ENCODE measurements at regions not wholly inside any gene's neighbourhood (a gene's known extent, or its start where the extent isn't known, plus 50 kb on each side); places are given as distances from the start of the nearest gene placed in this dataset.

DNA sequence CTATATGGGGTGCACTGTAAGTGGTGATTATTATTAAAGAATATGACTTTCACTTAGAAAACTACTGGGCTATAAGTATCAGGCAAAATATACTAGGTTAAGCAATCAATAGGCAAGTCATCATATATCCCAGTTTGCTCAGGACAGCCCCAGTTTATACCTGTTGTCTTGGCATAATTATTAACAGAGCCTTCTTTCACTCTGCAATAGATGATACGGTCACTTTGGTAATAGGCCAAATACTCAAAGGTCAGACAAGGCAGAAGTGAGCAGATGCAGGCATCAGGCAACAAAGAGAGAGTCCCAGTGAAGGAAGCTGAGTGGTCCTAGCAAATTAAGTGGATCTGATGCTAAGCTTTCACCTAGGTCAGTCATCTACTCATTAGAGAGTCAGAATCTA is 599.9 kb downstream of the LMO4 start:
- TF ChIP-seq, protein P1, sequence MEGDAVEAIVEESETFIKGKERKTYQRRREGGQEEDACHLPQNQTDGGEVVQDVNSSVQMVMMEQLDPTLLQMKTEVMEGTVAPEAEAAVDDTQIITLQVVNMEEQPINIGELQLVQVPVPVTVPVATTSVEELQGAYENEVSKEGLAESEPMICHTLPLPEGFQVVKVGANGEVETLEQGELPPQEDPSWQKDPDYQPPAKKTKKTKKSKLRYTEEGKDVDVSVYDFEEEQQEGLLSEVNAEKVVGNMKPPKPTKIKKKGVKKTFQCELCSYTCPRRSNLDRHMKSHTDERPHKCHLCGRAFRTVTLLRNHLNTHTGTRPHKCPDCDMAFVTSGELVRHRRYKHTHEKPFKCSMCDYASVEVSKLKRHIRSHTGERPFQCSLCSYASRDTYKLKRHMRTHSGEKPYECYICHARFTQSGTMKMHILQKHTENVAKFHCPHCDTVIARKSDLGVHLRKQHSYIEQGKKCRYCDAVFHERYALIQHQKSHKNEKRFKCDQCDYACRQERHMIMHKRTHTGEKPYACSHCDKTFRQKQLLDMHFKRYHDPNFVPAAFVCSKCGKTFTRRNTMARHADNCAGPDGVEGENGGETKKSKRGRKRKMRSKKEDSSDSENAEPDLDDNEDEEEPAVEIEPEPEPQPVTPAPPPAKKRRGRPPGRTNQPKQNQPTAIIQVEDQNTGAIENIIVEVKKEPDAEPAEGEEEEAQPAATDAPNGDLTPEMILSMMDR (IDR thresholded peaks at IDR 0.05 in 8 of 11, conservative IDR thresholded peaks at IDR 0.05 in 3 of 11), result no peak
- no peak for TF ChIP-seq POLR2AphosphoS5 (IDR thresholded peaks at IDR 0.05)
- no peak for TF ChIP-seq POLR2A (IDR thresholded peaks at IDR 0.05)
